A549 (cell line): ENCODE measurements at regions not wholly inside any gene's neighbourhood (a gene's known extent, or its start where the extent isn't known, plus 50 kb on each side); places are given as distances from the start of the nearest gene placed in this dataset.

Experiments used
- BHLHE40 ChIP-seq: IDR thresholded peaks from 2 replicates; pipeline ENCODE4 v1.6.1; 2012; ENCODE audit warnings: low read depth, low read length, inconsistent platforms
- CTCF ChIP-seq: fragments of >200 bp; sonication (Bioruptor Twin); formaldehyde crosslinking; IDR thresholded peaks from 3 replicates; pipeline ENCODE4 v1.5.1; 2016
- EP300 ChIP-seq, 2 experiments: fragments of >200 bp; sonication (Bioruptor Twin); formaldehyde crosslinking; IDR thresholded peaks; 2 replicates in 1 of 2; 3 replicates in 1 of 2; pipeline ENCODE4 v1.6.1; 2016 to 2017
- JUN ChIP-seq, 2 experiments: fragments of >200 bp; sonication (Bioruptor Twin); formaldehyde crosslinking; IDR thresholded peaks; 2 replicates in 1 of 2; 3 replicates in 1 of 2; pipeline ENCODE4 v1.6.1; 2016 to 2017
- MAZ ChIP-seq: fragments of 150-350 bp; IDR thresholded peaks from 2 replicates; pipeline ENCODE4 v1.6.1; 2014; ENCODE audit warnings: antibody characterized with exemption, low read depth, low read length, borderline replicate concordance
- MYC ChIP-seq: IDR thresholded peaks from 2 replicates; pipeline ENCODE4 v1.6.1; 2012; ENCODE audit warnings: mild to moderate bottlenecking, inconsistent platforms, low read length, improper control_type of control experiment, borderline replicate concordance
- POLR2A ChIP-seq: IDR thresholded peaks from 2 replicates; pipeline ENCODE4 v1.6.1; 2012; ENCODE audit warnings: mild to moderate bottlenecking, low read length
- REST ChIP-seq: fragments of 200-600 bp; sonication (generic); IDR thresholded peaks from 2 replicates; pipeline ENCODE4 v1.6.1; 2016; ENCODE audit warnings: antibody characterized with exemption, mild to moderate bottlenecking, moderate library complexity

- TF ChIP-seq CTCF (no peak), MYC (no peak), MAZ (no peak), POLR2A (no peak), JUN (IDR thresholded peaks at IDR 0.05) (no peak), EP300 (IDR thresholded peaks at IDR 0.05) (no peak), BHLHE40 (no peak), REST (no peak)
Observed at GRCh38 chr12:125305231-125305630, 240.0 kb downstream of the AACS start.
